ENCODE measurements at regions not wholly inside any gene's neighbourhood (a gene's known extent, or its start where the extent isn't known, plus 50 kb on each side); places are given as distances from the start of the nearest gene placed in this dataset.

GRCh38 chr10:45180507-45180906 lies 134.9 kb downstream of the OR13A1 start:
- Mint-ChIP-seq H3K36me3 (ENCODE audit: low read depth) (no peaks in the 10 kb centered on the region), H3K27me3 (peaks cover 44% of the 10 kb centered on the region), H3K27ac (no peak overlapping the region), H3K4me1 (peaks cover under 1% of the 10 kb centered on the region), H3K4me3 (no peak overlapping the region)
- no peaks in the 10 kb centered on the region for H3K9me3 ChIP-seq (ENCODE audit: control insufficient read depth, low read length, poor library complexity, severe bottlenecking)
- ATAC-seq, result no peak
- DNase-seq, result no peak

GRCh38 chr10:45180946-45181875 lies 134.2 kb downstream of the OR13A1 start:
- Mint-ChIP-seq H3K27me3 (peaks cover 40% of the 10 kb centered on the region), H3K4me3 (no peak overlapping the region), H3K27ac (no peak overlapping the region), H3K4me1 (no peaks in the 10 kb centered on the region), H3K36me3 (ENCODE audit: low read depth) (no peaks in the 10 kb centered on the region)
- no peak for ATAC-seq
- no peak for DNase-seq
- no peaks in the 10 kb centered on the region for H3K9me3 ChIP-seq (ENCODE audit: control insufficient read depth, low read length, poor library complexity, severe bottlenecking)

GRCh38 chr10:45183174-45183573 lies 132.2 kb downstream of the OR13A1 start:
- DNase-seq (no peak), ATAC-seq (no peak)
- Mint-ChIP-seq H3K27ac (no peak overlapping the region), H3K36me3 (ENCODE audit: low read depth) (no peaks in the 10 kb centered on the region), H3K4me3 (no peak overlapping the region), H3K4me1 (no peaks in the 10 kb centered on the region), H3K27me3 (peaks cover 30% of the 10 kb centered on the region)
- H3K9me3 ChIP-seq (ENCODE audit: control insufficient read depth, low read length, poor library complexity, severe bottlenecking), result no peaks in the 10 kb centered on the region

- H3K27me3 Mint-ChIP-seq, result peaks cover 18% of the 10 kb centered on the region
- H3K4me1 Mint-ChIP-seq, result peaks cover 2% of the 10 kb centered on the region
- ATAC-seq (no peak), DNase-seq (no peak)
- H3K36me3 Mint-ChIP-seq (ENCODE audit: low read depth), result no peaks in the 10 kb centered on the region
- no peak overlapping the region for H3K4me3 Mint-ChIP-seq
- no peaks in the 10 kb centered on the region for H3K9me3 ChIP-seq (ENCODE audit: control insufficient read depth, low read length, poor library complexity, severe bottlenecking)
- H3K27ac Mint-ChIP-seq, result no peak overlapping the region
These were observed 117.5 kb downstream of the OR13A1 start for GRCh38 chr10:45197816-45198485.

GRCh38 chr10:45198486-45199204 lies 116.8 kb downstream of the OR13A1 start:
- DNase-seq (no peak), ATAC-seq (no peak)
- Mint-ChIP-seq H3K4me1 (peaks cover 2% of the 10 kb centered on the region), H3K36me3 (ENCODE audit: low read depth) (no peaks in the 10 kb centered on the region), H3K27me3 (peaks cover 18% of the 10 kb centered on the region), H3K4me3 (no peak overlapping the region), H3K27ac (no peak overlapping the region)
- no peaks in the 10 kb centered on the region for H3K9me3 ChIP-seq (ENCODE audit: control insufficient read depth, low read length, poor library complexity, severe bottlenecking)

- Mint-ChIP-seq H3K4me1 (peaks cover 2% of the 10 kb centered on the region), H3K36me3 (ENCODE audit: low read depth) (no peaks in the 10 kb centered on the region), H3K27ac (no peak overlapping the region), H3K4me3 (no peak overlapping the region), H3K27me3 (peaks cover 24% of the 10 kb centered on the region)
- H3K9me3 ChIP-seq (ENCODE audit: control insufficient read depth, low read length, poor library complexity, severe bottlenecking), result no peaks in the 10 kb centered on the region
- DNase-seq (no peak), ATAC-seq (no peak)
These were observed 116.1 kb downstream of the OR13A1 start for GRCh38 chr10:45199205-45199740.

GRCh38 chr10:45201271-45201670 lies 114.1 kb downstream of the OR13A1 start:
- no peaks in the 10 kb centered on the region for H3K4me1 Mint-ChIP-seq
- peaks cover 35% of the 10 kb centered on the region for H3K27me3 Mint-ChIP-seq
- H3K4me3 Mint-ChIP-seq, result no peak overlapping the region
- H3K9me3 ChIP-seq (ENCODE audit: control insufficient read depth, low read length, poor library complexity, severe bottlenecking), result no peaks in the 10 kb centered on the region
- no peak overlapping the region for H3K27ac Mint-ChIP-seq
- DNase-seq (no peak), ATAC-seq (no peak)
- no peaks in the 10 kb centered on the region for H3K36me3 Mint-ChIP-seq (ENCODE audit: low read depth)

GRCh38 chr10:45202242-45202641 lies 113.2 kb downstream of the OR13A1 start:
- peaks cover under 1% of the 10 kb centered on the region for H3K36me3 Mint-ChIP-seq (ENCODE audit: low read depth)
- H3K27me3 Mint-ChIP-seq, result peaks cover 44% of the 10 kb centered on the region
- H3K27ac Mint-ChIP-seq, result no peak overlapping the region
- no peaks in the 10 kb centered on the region for H3K4me1 Mint-ChIP-seq
- no peak overlapping the region for H3K4me3 Mint-ChIP-seq
- H3K9me3 ChIP-seq (ENCODE audit: control insufficient read depth, low read length, poor library complexity, severe bottlenecking), result no peaks in the 10 kb centered on the region
- ATAC-seq, result no peak
- DNase-seq, result no peak

- peaks cover 5% of the 10 kb centered on the region for H3K36me3 Mint-ChIP-seq (ENCODE audit: low read depth)
- H3K4me1 Mint-ChIP-seq, result no peaks in the 10 kb centered on the region
- H3K27me3 Mint-ChIP-seq, result peaks cover 59% of the 10 kb centered on the region
- ATAC-seq (no peak), DNase-seq (no peak)
- no peak overlapping the region for H3K4me3 Mint-ChIP-seq
- H3K9me3 ChIP-seq (ENCODE audit: control insufficient read depth, low read length, poor library complexity, severe bottlenecking), result no peaks in the 10 kb centered on the region
- no peak overlapping the region for H3K27ac Mint-ChIP-seq
These were observed 110.2 kb downstream of the OR13A1 start for GRCh38 chr10:45204954-45205775.

GRCh38 chr10:45209888-45210287 lies 105.5 kb downstream of the OR13A1 start:
- no peaks in the 10 kb centered on the region for H3K9me3 ChIP-seq (ENCODE audit: control insufficient read depth, low read length, poor library complexity, severe bottlenecking)
- peaks cover 40% of the 10 kb centered on the region for H3K27me3 Mint-ChIP-seq
- ATAC-seq (no peak), DNase-seq (no peak)
- no peak overlapping the region for H3K27ac Mint-ChIP-seq
- H3K4me3 Mint-ChIP-seq, result no peak overlapping the region
- H3K4me1 Mint-ChIP-seq, result no peaks in the 10 kb centered on the region
- peaks cover 5% of the 10 kb centered on the region for H3K36me3 Mint-ChIP-seq (ENCODE audit: low read depth)

- Mint-ChIP-seq H3K27ac (no peak overlapping the region), H3K4me1 (peaks cover 2% of the 10 kb centered on the region), H3K27me3 (peaks cover 41% of the 10 kb centered on the region), H3K4me3 (no peak overlapping the region), H3K36me3 (ENCODE audit: low read depth) (peaks cover 5% of the 10 kb centered on the region)
- H3K9me3 ChIP-seq (ENCODE audit: control insufficient read depth, low read length, poor library complexity, severe bottlenecking), result no peaks in the 10 kb centered on the region
- DNase-seq (no peak), ATAC-seq (no peak)
These were observed 103.8 kb downstream of the OR13A1 start for GRCh38 chr10:45211576-45211975.

- Mint-ChIP-seq H3K4me1 (peaks cover 2% of the 10 kb centered on the region), H3K4me3 (no peak overlapping the region), H3K27ac (no peak overlapping the region), H3K36me3 (ENCODE audit: low read depth) (no peaks in the 10 kb centered on the region), H3K27me3 (peaks cover 16% of the 10 kb centered on the region)
- no peaks in the 10 kb centered on the region for H3K9me3 ChIP-seq (ENCODE audit: control insufficient read depth, low read length, poor library complexity, severe bottlenecking)
- DNase-seq (no peak), ATAC-seq (no peak)
These were observed 96.0 kb downstream of the OR13A1 start for GRCh38 chr10:45219416-45219815.

Measured in T-helper 17 cell (primary cell).